Daoy (cell line): ENCODE measurements at regions not wholly inside any gene's neighbourhood (a gene's known extent, or its start where the extent isn't known, plus 50 kb on each side); places are given as distances from the start of the nearest gene placed in this dataset.
"Not testable (repeated sequence)": the region's sequence is repeated elsewhere in the genome, so short reads cannot be mapped to it uniquely, and the experiment has no call there.

ENCODE experiments used
- DNase-seq: peaks from one replicate; pipeline ENCODE4 v3.0.0-alpha.2; 2015; ENCODE audit warnings: low read depth

DNA sequence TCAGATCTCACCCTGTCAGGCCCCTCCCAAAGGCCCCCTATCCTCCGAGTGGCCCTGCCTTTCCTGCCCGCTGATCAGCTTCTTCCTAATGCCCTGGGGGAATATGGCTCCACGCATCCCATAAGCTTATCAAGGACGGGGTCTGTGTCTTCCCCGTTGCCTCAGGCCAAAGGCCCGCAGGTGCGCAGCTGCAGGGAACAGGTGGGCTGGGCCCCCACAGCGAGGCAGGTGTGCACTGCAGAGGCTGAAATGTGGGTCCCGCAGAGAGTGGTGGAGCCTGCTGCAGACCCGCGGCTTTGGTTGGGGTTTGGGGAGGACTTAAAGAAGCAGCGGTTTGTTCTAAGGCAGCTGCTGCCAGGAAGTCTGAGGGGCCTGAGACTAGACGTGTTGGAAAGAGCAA lies 220.8 kb upstream of the TCERG1L start:
- DNase-seq = no peak

DNA sequence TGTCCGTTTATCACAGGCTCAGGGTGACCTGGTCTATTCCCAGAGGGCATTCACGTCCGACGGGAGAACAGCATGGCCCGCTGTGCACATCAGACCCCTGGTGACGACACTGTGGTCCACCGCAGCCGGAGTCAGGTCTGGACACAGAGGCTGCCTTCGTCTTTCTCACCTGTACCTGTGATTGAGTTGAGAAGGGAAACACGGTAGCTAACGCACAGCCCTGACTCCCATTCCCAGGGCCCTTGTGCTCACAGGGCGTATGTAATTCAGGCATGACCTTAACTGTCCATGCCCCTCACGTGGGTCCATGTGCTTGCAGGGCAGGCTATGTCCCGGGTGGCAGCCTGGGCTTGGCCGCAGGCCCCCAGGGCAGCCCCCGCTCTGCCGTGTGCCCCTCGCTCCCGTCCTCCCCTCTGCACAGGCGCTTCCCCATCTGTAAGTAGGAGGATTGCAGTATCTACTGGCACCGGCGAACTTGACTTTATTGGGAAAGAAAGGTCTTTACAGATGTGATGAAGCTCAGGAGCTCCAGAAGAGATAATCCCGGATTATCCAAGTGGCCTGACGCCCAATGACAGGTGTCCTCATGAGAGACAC lies 221.3 kb upstream of the TCERG1L start:
- DNase-seq = no peak

DNA sequence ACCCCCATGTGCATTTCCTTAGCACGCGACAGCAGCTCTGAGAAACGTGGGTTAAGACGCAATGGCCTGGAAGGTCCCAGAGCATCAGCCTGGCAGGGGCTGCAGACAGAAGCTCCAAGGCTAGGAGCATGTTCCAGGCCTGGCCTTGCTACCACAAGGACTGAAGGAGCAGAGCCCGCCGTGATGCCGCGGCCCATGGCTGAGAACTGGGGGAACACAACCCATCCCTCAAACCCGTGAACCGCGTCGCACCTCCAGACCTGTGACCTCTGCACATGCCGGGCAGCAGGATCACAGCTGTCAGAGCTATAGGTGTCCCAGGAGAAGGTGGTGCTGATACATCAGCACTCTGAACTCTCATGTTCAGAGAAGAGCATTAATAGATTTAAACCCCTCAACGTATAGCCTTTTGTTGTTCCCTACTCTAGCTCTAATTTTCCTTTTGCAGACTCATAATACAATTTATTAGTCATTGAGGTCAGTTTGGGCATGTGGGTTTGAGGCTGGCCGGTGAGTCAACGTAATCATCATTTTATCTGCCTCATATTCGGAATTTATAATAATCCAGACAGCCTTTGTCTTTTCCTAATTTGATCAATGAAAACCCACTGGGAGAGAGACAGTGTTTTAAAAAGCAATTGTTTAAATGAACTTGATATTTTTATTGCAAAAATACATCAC lies 222.5 kb upstream of the TCERG1L start:
- peak; percentile 25 for DNase-seq

DNA sequence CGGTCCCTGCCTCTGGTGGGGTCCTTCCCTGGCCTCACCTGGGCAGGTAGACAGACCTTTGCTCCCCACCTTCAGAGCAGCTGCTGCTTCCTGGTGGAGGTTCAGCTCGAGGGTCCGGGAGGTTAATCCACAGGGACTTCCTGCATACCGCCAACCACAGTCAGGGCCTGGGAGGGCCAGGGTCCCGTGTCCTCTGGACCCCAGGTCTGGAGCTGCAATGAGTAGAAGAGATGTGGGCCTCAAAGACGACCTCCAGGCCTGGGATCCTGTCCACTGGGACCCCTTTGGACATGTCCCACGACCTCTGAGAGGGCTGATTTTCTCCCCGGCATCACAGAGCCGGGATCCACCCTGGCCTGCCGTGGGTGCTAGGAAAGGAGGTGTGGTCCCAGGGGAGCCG lies 223.3 kb upstream of the TCERG1L start:
- no peak for DNase-seq

DNA sequence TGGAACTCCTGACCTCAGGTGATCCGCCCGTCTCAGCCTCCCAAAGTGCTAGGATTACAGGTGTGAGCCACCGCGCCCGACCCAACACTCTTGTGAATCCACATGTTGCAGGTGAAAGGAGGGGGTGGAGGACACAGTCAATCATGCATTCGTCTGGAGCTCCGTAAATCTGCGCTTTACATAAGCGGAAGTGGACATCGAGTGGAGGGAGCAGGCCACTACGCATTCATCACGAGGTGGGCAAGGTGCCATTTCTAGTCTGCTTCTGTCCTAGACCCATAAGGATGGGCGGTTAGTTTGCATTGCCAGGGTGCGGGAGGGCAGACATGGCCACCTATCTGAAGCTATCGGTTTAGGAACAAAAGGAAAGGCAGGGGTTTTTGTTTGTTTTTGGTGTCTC lies 225.2 kb upstream of the TCERG1L start:
- no peak for DNase-seq

DNA sequence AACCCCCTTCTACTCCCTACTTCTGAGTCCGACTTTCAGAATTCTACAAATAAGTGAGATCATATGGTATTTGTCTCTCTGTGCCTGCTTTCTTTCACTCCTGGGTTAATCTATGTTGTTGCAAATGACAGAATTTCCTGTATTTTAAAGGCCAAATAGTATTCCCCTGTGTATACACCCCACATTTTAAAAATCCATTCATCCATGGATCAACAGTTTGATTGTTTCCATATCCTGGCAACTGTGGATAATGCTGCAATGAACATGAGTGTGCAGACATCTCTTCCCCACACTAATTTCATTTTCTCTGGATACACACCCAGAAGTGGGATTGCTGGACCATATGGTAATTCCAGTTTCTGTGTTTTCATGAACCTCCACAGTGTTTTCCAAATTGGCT lies 225.8 kb upstream of the TCERG1L start:
- DNase-seq = no peak

DNA sequence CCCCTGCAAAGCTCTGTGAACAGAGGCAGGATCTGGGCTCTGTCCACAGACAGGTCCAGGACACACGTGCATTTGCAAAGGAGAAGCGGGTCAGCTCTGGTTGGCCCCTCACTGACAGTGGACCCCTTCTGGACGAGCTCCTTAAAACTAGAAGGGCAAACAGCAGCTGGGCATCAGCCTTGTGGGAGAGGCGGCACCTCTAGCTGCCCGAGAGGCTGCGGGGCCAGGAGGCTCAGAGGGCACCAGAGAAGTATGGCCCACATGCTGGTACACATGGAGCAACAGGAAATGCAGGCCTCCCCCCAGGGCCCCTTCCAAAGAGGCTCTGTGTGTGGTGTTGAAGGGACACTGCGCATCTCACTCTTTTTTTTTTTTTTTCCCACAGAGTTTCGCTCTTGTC lies 233.0 kb upstream of the TCERG1L start:
- DNase-seq = no peak

DNA sequence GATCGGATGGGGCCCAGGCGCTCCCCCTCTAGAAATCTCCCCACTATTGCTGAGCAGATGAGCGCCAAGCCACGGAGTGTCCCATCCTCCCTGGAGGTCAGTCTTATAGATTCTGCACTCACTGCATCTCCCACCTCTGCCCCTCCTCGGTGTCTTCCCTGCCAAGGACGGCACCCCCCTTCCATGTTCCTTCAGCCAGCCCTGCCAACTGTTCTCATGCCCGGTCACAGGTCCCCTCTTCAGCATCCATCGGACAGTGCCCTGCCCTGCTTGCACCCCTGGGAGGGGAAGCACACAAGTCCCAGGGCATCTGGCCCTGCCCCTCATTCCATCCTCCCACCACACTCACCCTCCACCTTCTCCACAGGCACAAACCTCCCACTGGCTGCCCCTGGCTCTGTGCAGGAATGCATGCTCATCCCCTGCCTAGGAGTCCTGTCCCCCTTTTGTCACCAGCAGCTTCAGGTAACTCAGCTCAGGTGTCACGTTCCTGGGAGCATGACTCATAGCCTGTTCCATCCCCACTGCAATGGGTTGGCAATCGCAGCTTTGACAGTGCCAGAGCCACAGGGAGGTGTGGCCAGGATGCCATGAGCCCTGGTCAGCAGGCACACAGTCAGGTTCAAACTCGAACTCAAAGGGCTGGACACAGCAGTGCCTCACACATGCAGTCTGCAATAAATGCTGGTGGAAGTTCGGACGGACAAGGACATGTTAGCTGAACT lies 234.7 kb upstream of the TCERG1L start:
- DNase-seq = no peak

DNA sequence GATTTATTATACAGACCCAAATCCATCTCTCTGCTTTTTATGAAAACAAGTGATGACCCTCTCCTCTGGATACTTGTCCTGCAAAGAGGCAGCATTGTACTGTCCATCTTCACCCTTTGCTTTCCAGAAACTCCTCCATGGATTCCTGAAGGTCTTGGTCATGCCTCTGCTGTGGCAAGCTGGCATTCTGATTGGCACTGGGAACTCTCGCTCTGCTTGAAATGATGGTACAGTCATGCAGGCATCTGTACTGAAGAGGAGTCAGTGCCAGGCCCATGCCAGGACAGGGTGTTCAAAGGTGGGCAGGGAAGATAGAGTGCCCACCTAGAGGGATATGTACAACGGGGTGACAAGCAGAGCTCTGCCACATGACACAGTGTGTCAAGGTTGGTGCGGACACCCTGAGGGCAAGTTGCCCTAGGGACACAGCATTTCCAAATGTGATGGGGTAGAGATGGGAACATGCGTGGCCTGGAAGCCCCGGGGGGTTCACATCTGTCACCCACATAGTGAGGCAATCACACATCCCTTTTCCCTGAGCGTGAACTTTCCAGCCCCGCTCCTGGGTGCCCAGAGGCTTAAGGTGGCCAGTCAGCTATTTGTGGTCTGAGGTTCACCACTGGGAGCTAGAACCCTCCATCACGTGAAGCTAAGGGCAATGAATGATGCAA lies 235.7 kb upstream of the TCERG1L start:
- no peak for DNase-seq

DNA sequence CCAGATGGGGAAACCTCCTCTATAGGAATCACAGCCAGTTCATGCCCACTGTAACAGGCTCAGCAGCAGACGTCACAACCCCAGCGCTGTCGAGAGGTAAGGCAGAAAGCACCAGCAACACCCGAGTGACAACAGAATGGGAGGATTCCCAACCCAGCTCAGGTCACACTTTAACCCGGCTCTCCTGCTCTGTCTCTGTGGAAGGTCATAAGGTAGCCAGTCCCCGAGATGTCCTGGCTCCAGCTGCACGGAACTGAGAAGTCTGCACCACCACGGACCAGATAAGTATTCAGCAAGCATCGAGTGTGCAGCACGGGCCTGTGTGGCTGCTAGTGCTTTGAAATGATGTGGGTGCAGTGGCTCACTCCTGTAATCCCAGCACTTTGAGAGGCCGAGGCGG lies 236.7 kb upstream of the TCERG1L start:
- DNase-seq = no peak

DNA sequence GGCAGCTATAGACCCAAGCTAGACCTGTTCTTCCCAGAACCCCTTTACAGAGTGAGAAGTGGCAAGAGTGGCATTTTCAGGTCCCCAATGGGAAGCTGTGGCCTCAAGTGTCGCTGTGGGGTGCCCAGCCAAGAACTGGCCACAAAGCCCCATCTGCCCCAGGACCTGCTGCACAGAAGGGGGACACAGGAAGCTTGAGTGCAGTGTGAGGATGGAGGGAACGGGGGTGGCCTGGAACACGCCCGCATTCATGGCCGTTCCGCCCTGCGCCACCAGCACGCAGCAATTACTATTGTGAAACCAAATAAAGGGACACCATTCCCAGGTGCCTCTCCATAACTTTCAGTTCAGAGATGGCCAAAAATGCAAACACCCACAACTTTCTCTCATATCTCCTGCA lies 237.6 kb upstream of the TCERG1L start:
- no peak for DNase-seq

DNA sequence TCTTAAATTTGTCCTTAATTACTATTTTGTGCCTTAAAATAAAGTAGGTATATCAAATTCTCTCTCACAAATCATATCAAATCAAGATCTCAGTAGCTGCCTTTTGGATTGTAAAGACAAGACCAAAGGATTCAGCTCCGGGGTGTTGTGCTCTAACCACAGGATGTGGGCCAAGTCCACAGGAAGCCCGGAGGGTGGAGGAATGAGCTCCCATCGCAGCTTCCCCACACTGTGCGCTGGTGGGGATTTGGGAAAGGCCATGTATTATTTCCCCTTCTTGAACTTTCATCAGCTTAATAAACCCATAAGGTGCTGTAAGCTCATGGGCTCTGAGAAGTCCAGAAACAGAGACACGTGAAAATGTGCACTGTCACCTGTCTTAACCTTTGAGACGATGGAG lies 241.6 kb upstream of the TCERG1L start:
- DNase-seq = peak; percentile 33

DNA sequence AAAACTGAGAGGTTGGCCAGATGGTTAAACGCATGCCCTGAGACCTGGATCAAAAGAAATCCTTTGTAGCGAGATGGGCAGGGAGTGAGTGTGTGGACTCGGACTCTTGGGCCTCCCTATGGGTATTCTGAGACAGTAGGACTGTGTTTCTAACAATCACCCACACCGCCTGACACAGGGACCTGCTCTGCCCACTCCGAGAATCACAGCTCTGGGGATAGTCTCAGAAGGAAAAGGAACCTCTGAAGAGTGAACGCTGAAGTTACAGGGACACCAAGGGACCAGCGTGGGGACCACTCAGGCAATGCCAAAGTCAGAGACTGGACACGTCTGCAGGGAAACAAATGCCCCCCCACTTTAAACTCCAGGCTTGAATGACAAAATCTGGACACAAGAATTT lies 242.1 kb upstream of the TCERG1L start:
- DNase-seq = no peak

DNA sequence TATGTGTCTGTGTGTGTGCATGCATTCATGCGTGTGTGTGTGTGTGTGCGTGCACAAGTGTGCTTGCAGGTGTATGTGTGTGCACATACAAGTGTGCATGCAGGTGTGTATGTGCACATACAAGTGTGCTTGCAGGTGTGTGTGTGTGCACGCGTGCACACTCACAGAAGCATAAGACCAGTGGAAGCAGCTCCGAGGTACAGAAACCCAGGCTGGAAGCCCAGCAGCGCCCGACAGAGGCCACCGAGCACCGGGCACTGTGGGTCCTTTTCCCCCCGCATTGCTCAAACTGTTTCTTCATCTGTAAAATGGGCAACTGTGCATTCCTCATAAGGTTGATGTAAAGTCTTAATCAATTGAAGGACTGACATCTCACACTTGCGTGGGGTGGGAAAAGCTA lies 243.3 kb upstream of the TCERG1L start:
- DNase-seq = no peak

DNA sequence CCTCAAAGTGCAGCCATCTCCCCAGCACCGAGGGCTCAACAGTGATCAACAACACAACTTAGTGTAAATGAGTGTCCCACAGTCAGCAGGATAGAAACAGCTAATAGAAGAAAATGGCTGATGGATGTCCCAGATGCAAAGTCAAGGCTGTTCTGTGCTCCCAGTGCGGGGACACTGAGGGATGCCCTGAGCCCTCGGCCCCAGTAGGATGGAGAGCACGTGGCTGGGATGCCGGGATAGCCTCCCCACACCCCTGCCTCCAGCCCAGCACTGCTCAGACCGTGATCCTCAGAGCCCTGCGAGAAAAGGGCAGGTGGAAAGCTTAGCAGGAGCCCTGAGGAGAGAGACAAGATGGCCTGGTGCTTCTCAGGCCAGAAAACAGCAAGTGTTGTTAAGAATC lies 243.9 kb upstream of the TCERG1L start:
- no peak for DNase-seq

DNA sequence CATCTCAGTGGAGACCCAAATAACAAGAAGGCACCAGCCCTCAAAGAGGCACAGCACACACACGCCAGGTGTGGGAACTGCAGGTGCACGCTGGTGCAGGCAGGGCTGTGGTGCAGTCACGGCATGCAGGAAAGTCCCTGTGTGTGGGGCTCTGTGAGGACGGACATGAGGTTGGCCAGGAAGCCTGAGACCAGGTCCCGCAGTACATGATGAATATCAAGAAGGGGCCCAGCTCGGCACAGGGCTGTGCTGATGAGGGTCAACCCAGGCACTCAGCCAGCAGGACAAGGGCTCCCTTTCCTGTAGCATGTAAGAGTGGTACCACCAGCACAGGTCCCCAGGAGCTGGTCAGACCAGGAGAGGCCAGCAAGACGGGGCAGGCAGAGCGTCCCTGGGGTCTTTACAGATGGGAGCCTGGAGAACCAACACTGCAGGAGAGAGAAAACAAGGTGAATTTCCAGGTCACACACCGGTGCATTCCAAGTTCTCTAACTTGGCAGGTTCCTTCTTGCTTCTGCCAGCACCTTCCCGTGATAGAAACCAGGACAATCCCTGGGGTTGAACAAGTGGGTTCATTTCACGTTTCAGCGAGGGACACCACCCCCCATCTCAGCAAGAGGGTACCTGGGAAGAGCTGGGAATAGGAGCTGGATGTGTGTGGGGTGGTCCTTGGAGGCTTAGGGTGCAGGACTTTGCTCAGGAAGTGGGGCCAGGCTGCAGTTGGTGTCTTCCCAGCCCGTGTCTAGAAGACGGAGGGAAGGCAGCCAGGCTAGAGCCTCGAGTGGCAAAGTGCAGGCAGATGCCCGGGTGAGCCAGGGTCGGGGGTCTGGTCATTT lies 244.8 kb upstream of the TCERG1L start:
- no peak for DNase-seq

DNA sequence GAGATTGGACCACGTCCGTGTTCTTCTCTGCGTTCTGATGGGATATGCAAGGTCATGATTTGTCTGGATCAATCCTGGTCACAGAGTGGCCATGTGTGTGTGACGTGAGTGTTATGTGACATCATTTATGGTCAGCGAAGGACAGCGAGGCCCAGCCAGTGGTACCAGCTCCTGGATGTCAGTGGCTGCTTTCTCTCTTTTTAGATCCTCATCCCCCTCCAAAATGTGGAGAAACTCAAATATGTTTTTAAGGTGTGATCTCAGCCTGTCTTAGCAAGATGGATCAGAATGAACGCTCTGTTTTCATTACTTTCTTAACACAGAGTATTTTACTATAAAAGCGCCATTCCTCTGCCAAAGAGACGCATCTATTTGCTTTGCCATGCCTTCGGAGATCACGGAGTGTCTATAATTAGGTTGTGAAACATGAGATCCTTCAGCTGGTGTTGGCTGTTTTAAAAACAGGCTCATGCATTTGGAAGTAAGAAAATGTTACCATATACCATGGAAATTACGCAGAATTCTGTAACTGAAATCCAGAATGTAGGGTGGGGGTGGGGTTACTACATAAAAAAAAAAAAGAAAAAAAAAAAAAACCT lies 245.5 kb upstream of the TCERG1L start:
- no peak for DNase-seq

DNA sequence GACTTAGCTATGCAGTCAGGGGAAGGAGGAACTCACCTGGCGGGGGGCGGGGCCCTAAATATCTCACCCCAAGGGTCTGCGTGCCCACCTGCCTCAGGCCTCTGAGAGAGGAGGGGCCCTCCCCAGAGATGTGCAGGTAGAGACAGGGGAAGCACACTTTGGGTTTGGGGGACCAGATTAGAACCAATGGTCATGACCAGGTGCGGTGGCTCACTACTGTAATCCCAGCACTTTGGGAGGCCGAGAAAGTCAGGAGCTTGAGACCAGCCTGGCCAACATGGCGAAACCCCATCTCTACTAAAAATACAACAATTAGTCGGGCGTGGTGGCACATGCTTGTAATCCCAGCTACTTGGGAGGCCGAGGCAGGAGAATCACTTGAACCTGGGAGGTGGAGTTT lies 246.4 kb upstream of the TCERG1L start:
- DNase-seq = not testable (repeated sequence)

DNA sequence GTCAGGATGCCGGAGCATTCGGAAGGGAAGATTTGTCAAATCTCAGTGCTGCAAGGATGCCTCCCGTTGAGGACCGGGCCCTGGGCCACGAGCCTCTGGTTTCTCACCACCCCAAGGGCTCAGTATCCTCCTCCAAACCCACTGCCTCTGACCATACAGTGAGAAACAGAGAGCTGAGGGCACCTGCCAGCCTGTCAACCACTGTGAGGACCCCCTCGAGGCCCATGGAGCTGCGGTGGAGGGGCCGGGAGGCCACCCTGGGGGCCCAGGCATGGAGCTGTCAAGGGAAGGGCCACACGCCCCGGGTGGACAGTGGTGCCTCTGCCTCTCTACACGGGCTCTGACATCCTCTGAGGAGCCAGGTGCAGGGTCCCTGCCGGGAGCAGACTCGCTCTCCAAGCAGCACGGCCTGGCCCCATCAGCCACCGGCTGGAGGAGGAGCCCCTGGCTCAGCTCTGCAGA lies 248.0 kb upstream of the TCERG1L start:
- no peak for DNase-seq

DNA sequence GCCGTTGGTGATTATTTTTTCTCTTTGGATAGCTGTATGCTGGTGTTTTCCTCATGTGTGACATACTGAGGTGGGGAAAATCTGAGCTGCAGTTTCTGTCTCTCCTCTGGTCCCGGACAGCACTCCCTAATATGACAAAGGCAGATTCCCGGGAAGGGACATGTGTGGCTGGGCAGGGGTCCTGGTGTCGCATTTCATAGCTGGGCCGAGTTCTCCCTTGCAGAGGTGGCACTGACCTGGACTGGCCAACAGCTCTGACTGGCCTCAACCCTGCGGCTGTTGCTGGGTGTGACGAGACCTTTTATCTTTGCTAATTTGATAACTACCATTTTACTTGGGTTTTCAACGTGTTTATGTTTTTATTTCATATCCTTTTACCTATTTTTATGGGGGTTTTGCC lies 248.6 kb upstream of the TCERG1L start:
- DNase-seq = no peak

DNA sequence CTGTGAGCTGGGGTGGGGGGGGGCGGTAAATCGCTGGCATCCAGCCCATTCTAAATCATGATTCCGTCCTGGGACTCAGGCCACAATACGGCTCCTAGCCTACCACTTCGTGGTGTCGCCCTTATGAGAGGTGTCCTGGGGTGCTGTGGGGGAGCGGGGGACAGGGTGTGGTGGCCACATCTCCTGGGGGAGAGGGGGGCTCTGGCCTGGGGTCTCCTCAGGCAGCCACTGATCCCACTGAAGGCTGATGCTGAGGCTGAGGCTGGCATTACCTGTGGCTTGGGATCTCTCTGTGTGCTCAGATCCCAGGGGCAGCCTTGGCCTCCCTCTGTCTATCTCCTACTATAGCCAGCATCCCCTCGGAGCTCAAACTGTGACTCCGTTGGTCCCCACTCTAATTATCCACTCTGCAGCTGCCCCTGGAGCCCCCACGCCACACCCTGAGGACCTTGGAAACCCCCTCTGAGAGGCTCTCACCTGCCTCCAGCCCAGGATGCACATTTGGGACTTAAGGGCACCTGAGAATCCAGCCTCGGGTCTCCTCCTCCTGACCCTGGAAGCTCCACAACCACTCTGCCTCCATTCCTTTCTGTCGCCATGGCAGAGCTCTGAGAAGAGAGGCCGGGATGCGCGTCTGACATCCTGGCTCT lies 249.3 kb upstream of the TCERG1L start:
- DNase-seq = no peak
